ENCODE measurements at regions not wholly inside any gene's neighbourhood (a gene's known extent, or its start where the extent isn't known, plus 50 kb on each side); places are given as distances from the start of the nearest gene placed in this dataset.

DNA sequence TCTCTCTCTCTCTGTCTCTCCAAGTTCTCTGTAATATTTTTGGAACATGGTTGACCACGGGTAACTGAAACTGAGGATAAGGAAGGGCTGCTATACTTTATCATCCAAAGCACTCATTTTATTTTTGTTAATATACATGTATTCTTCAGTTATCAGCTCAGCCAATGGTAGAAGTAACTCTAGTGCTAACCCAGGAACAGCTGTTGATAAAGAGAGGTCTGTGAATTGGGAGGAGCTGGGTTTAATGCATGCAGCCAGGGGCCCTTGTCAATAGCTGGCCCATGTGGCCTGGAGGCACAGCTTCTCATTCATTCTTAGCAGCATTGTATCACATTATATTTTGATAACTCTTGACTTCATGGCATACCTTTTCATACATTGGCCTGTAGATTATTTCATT, 401.6 kb downstream of the EPHA4 start:
- no peaks in the 10 kb centered on the region for H3K27me3 ChIP-seq (ENCODE audit: control insufficient read depth in 1 of 2, insufficient read depth in 2 of 2, low read length in 2 of 2)
- 3% methylated on average over 1 of the region's 1 CpG for WGBS (ENCODE audit: low lambda C conversion rate)
- in situ Hi-C loops (cut with HindIII; ENCODE audit: extremely low pct_ligation_motif_present, low pct_unique_long_range_greater_than_20kb) (no loop called here), intact Hi-C loops (cut with micrococcal nuclease; ENCODE audit: unreplicated experiment) (no loop called here)
- no peaks in the 10 kb centered on the region for H3K9me3 ChIP-seq (ENCODE audit: low read length)
- no peak overlapping the region for H2AFZ ChIP-seq (ENCODE audit: low read length)
- ChIA-PET POLR2A (no interaction called here), CTCF (ENCODE audit: low intra/inter-chr PET ratio, low total read pairs) (no interaction called here)
- H3K4me2 ChIP-seq (ENCODE audit: low read depth, low read length), result no peak overlapping the region
- DNase-seq (ENCODE audit: low spot score) (no peak), FAIRE-seq (no peak), ATAC-seq (no peak)
- H3K27ac ChIP-seq (ENCODE audit: extremely low read length, insufficient read depth, low read length), result no peak overlapping the region
- TF ChIP-seq ZMYM4 (CRISPR knock-in tag; IDR thresholded peaks at IDR 0.05) (no peak), EEA1 (CRISPR knock-in tag; IDR thresholded peaks at IDR 0.05; ENCODE audit: borderline replicate concordance) (no peak), SIX1 (CRISPR knock-in tag; IDR thresholded peaks at IDR 0.05; ENCODE audit: borderline replicate concordance) (no peak), ZNF839 (CRISPR knock-in tag; IDR thresholded peaks at IDR 0.05; ENCODE audit: borderline replicate concordance) (no peak), ZNF503 (CRISPR knock-in tag; IDR thresholded peaks at IDR 0.05) (no peak), THRA (CRISPR knock-in tag; IDR thresholded peaks at IDR 0.05; ENCODE audit: borderline replicate concordance) (no peak), PLRG1 (conservative IDR thresholded peaks at IDR 0.05) (no peak), HMGXB3 (CRISPR knock-in tag; IDR thresholded peaks at IDR 0.05; ENCODE audit: borderline replicate concordance) (no peak), FOXA3 (CRISPR knock-in tag; IDR thresholded peaks at IDR 0.05) (no peak), JUND (CRISPR knock-in tag; IDR thresholded peaks at IDR 0.05) (no peak), TP53 (CRISPR knock-in tag; conservative IDR thresholded peaks at IDR 0.05) (no peak), NFIC (IDR thresholded peaks at IDR 0.05; ENCODE audit: low read length) (no peak), ZNF761 (CRISPR knock-in tag; conservative IDR thresholded peaks at IDR 0.05) (no peak), GATAD1 (CRISPR knock-in tag; IDR thresholded peaks at IDR 0.05) (no peak)
- H3K36me3 ChIP-seq (replicated peaks in 1 of 2; ENCODE audit: control insufficient read depth in 1 of 2, insufficient read depth in 2 of 2, low read length in 2 of 2), result no peaks in the 10 kb centered on the region
- no peak overlapping the region for H3K9ac ChIP-seq (ENCODE audit: insufficient read depth, low read depth, low read length)
- no peaks in the 10 kb centered on the region for H3K4me1 ChIP-seq (ENCODE audit: insufficient read depth, low read length)
- H3K4me3 ChIP-seq (replicated peaks in 1 of 3; ENCODE audit: insufficient read depth in 1 of 3, low read depth in 2 of 3, low read length in 3 of 3), result no peak overlapping the region
- no peaks in the 10 kb centered on the region for H4K20me1 ChIP-seq (ENCODE audit: insufficient read depth, low read length)
- H3K79me2 ChIP-seq (ENCODE audit: insufficient read depth, low read length), result no peaks in the 10 kb centered on the region
- BruUV-seq (replicated peaks), result no TSS peak
